ENCODE measurements at regions not wholly inside any gene's neighbourhood (a gene's known extent, or its start where the extent isn't known, plus 50 kb on each side); places are given as distances from the start of the nearest gene placed in this dataset.
A peak's percentile ranks its signal among the peaks of the same experiment; 100 is the strongest.
"Not testable (repeated sequence)": the region's sequence is repeated elsewhere in the genome, so short reads cannot be mapped to it uniquely, and the experiment has no call there.

DNA sequence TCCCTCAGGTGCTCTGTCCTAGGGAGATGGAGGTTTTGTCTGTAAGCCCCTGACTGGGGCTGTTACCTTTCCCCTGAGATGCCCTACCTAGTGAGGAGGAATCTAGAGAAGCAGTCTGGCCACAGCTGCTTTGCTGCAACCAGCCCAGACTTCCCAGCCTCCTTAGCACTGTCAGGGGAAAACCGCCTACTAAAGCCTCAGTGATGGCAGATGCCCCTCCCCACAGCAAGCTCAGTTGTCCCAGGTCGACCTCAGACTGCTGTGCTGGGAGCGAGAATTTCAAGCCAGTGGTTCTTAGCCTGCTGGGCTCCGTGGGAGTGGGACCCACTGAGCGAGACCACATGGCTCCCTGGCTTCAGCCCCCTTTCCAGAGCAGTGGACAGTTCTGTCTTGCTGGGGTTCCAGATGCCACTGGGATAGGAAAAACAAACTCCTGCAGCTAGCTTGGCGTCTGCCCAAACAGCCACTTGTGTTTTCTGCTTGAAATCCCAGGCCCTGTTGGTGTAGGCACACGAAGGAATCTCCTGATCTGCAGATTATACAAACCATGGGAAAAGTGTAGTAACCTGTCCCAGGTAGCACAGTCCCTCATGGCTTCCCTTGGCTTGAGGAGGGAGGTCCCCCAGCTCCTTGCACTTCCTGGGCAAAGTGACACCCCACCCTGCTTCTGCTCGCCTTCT lies 146.4 kb upstream of the PROKR2 start:
- in situ Hi-C loops (cut with HindIII; ENCODE audit: low sequenced_read_pairs) = no loop called here
- DNase-seq (ENCODE audit: low spot score) = no peak

DNA sequence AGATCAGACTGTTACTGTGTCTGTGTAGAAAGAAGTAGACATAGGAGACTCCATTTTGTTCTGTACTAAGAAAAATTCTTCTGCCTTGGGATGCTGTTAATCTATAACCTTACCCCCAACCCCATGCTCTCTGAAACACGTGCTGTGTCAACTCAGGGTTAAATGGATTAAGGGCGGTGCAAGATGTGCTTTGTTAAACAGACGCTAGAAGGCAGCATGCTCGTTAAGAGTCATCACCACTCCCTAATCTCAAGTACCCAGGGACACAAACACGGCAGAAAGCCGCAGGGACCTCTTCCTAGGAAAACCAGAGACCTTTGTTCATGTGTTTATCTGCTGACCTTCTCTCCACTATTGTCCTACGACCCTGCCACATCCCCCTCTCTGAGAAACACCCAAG lies 137.0 kb upstream of the PROKR2 start:
- in situ Hi-C loops (cut with HindIII; ENCODE audit: low sequenced_read_pairs); DNase-seq (ENCODE audit: low spot score): not testable (repeated sequence)

DNA sequence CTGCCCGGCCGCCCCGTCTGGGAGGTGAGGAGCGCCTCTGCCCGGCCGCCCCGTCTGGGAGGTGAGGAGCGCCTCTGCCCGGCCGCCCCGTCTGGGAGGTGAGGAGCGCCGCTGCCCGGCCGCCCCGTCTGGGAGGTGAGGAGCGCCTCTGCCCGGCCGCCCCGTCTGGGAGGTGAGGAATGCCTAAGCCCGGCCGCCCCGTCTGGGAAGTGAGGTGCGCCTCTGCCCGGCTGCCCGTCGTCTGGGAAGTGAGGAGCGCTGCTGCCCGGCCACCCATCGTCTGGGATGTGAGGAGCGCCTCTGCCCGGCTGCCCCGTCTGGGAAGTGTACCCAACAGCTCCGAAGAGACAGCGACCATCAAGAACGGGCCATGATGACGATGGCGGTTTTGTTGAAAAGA lies 136.6 kb upstream of the PROKR2 start:
- in situ Hi-C loops (cut with HindIII; ENCODE audit: low sequenced_read_pairs); DNase-seq (ENCODE audit: low spot score): not testable (repeated sequence)

DNA sequence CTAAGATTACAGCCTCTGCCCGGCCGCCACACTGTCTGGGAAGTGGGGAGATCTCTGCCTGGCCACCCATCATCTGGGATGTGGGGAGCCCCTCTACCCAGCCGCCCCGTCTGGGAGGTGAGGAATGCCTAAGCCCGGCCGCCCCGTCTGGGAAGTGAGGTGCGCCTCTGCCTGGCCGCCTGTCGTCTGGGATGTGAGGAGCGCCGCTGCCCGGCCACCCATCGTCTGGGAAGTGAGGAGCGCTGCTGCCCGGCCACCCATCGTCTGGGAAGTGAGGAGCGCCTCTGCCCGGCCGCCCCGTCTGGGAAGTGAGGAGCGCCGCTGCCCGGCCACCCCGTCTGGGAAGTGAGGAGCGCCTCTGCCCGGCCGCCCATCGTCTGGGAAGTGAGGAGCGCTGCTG lies 135.9 kb upstream of the PROKR2 start:
- DNase-seq (ENCODE audit: low spot score); in situ Hi-C loops (cut with HindIII; ENCODE audit: low sequenced_read_pairs): not testable (repeated sequence)

DNA sequence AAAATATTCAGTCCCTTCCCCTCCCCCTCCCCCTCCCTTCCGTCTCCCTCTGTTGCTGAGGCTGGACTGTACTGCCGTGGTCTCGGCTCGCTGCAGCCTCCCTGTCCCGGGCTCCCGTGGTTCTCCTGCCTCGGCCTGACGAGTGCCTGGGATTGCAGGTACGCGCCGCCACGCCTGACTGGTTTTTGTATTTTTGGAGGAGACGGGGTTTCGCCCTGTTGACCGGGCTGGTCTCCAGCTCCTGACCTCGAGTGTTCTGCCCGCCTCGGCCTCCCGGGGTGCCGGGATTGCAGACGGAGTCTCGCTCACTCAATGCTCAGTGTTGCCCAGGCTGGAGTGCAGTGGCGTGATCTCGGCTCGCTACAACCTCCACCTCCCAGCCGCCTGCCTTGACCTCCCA lies 135.5 kb upstream of the PROKR2 start:
- in situ Hi-C loops (cut with HindIII; ENCODE audit: low sequenced_read_pairs) = not testable (repeated sequence)

DNA sequence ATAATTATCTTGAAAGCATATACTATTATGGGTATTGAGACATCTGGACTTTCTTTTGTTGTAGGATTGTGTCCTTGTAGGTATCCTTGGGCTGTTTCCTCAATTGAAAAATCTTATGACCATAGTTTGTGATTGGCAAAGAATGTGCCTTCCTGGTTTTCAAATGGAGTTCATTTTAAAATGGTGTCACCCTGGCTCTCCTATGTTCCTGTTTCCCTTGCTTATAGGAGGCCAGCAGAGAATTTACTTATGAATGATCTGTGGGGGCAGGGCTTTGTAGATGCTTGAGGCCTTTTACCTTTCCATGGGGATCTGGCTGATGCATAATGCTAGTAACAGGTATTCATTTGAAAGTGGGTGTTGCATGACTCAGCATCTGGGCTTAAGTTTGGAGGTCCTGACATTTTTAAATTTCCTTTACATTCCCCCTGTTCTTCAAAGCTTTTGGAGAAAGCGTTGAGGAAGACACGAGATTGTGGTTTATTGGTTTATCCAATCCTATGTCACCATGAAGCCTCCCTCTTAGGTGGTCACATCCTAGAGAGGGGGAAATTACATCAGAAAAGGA lies 135.0 kb upstream of the PROKR2 start:
- DNase-seq (ENCODE audit: low spot score) = no peak
- in situ Hi-C loops (cut with HindIII; ENCODE audit: low sequenced_read_pairs) = no loop called here

More for the DNA sequence above, 135.5 kb upstream of the PROKR2 start:
- DNase-seq (ENCODE audit: low spot score) = not testable (repeated sequence)

DNA sequence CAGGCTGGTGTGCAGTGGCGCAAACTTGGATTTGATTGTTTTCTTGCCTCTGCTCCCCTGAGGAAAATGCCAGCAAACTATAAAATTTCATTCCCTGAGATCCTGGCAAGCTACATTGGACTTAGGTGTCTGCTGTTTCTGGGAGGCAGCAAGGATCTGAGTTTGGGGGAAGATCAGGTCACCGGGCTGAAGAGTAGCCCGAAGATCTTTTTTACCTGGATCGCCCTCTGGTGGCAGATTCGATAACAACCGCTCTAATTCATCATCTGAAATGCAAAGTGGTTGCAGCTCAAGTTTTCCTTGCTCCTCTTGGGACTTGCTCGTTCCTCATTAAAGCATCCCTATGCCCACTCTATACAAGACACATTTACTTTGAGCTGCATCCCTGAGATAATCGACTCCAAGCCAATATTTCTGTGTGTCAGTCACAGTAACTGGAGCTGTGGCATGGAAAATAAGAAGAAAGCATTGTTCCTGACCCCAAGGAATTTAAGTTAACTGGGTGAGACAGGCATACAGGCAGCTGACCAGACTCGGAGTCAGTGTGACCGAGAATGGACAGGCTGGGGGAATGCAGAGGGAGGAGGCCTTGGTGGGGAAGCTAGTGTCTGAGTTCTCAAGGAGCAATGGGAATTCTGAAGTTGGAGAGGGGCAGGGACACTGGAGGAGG lies 131.8 kb upstream of the PROKR2 start:
- DNase-seq (ENCODE audit: low spot score) = peak; percentile 55
- in situ Hi-C loops (cut with HindIII; ENCODE audit: low sequenced_read_pairs) = no loop called here

DNA sequence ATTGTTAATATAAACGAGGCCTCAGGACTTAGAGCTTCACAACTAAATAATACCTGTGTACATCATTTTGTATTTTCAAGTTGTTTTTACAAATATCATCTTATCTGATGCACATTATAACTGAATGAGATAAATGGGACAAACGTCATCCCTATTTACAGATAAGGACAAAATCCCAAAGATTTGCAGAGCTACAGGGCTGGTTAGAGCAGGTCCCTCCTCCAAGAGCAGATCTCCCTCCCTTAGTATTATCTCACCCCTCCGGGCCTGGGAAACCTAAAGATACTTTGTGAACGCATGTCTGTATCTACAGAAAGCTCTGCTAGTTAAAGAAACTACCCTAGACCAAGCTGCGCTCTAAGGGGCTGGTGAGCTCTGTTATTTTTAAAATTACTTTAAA lies 130.4 kb upstream of the PROKR2 start:
- in situ Hi-C loops (cut with HindIII; ENCODE audit: low sequenced_read_pairs) = no loop called here
- DNase-seq (ENCODE audit: low spot score) = no peak

DNA sequence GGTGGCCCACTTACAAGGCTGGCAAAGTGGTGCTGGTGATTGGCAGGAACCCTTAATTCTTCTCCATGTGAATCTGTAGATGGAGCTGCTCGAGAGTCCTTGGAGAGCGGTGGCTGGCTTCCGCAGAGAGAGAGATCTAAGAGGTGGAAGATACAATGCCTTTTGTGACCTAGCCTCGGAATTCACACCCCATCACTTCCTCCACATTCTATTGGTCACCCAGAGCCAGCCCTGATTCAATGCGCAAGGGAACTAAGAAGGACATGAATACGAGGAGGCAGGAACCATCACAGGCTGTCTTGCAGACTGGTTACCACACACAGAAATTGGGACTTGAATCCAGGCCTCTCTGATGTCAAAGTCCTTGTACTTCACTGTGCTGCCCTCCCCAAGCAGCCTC lies 128.9 kb upstream of the PROKR2 start:
- in situ Hi-C loops (cut with HindIII; ENCODE audit: low sequenced_read_pairs) = no loop called here
- DNase-seq (ENCODE audit: low spot score) = no peak

DNA sequence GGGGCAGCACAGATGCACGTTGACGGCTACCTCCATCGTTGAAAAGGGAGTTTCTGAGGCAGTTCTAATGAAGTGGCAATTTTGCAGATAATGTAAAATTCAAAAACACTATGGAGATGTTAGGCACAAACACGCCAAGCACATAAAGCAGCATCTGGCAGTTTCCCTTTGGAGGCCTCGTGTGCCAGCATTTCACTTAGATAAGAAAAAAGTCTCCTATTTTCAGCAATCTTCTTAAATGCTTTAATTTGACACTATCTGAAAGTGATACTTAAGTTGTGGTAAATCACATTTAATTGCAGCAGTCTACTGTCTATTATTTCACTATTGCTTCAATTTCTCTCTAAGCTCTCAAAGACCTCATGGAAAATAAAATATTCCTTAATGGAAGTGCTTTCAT lies 125.3 kb upstream of the PROKR2 start:
- in situ Hi-C loops (cut with HindIII; ENCODE audit: low sequenced_read_pairs) = no loop called here
- DNase-seq (ENCODE audit: low spot score) = no peak

DNA sequence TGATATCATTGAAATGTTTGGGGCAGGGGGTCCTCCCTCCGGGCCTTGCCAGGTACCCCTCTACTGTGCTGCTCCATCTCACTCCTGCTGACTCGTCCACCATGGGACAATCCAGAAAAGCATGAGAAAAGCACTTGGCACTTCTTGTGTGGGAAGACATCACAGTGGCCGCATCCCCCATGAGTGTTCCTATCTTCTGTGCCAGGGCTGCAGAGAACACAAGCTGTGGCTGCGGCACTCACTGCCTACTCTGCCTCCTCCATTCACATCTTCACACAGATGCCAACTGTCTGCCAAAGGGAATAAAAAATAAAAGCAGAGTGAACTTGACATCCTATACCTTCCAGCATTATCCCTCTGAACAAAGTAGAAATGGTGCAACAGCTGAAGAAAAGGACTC lies 117.4 kb upstream of the PROKR2 start:
- in situ Hi-C loops (cut with HindIII; ENCODE audit: low sequenced_read_pairs) = no loop called here
- DNase-seq (ENCODE audit: low spot score) = no peak

DNA sequence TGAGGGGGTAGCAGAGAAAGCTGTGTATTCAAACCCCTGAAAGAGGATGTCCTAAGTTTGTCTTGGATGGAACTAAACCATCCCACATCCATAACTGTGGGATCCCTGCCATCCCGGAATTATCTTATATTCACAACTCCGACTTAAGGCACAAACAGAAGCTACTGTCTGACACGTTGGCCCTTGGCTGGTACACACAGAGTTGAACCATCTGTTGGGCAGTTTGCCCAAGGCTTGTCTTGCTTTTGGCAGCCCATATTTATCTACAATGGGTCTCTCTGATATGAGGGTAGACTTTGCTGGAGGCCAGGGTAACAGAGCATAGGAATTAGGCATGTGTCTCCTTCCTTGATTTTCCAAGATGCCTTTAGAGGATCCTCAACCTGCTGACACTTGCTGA lies 116.6 kb upstream of the PROKR2 start:
- DNase-seq (ENCODE audit: low spot score) = peak; percentile 24
- in situ Hi-C loops (cut with HindIII; ENCODE audit: low sequenced_read_pairs) = no loop called here

DNA sequence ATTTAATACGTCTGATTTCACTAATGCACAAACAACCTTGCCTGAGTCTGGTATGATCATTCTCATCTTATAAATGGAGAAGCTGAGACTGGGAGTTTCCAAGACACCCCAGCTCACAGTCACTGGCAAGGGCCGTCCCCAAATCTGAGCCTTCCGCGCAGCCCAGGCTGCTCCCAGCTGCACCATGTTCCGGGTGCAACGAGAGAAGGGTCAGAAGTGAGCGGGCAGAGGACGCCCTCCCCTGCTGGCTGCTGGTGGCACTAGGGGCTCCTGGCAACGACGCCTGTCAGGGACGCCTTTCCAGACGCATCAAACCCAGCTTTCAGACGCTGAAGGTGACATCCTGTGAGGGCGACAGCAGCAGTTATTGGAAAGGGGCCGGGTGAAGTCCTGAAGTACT lies 115.3 kb upstream of the PROKR2 start:
- in situ Hi-C loops (cut with HindIII; ENCODE audit: low sequenced_read_pairs) = no loop called here
- no peak for DNase-seq (ENCODE audit: low spot score)

DNA sequence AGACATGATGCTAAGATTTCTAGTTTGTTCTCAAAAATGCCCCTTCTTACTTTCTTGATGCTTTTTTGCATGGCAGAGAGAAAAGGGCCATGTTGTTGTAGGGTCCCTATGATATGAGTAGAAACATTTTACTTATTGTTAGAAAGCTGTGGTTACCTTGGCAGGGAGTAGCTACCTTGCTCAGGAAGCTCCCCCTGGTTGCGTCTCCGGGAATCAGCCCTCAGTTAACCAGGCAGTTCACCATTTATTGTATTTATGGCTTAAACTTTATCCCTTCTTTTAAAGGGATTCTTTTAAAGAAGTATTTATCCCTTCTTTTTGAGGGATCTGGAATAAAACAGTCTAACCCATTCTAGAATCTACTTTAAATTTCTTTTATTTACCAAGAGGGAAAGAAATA lies 113.9 kb upstream of the PROKR2 start:
- DNase-seq (ENCODE audit: low spot score) = no peak
- in situ Hi-C loops (cut with HindIII; ENCODE audit: low sequenced_read_pairs) = no loop called here

DNA sequence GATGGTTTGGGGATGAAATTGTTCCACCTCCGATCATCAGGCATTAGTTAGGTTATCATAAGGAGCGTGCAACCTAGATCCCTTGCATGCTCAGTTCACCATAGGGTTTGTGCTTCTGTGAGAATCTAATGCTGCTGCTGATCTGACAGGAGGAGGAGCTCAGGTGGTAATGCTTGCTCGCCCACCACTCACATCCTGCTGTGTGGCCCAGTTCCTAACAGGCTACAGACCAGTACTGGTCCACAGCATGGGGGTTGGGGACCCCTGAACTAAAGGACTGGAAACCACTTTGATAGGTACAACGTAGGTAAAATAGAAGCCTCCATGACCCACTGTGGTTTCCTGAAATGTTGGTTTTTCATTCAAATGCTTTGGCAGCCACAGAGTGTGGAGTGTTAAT lies 109.3 kb upstream of the PROKR2 start:
- in situ Hi-C loops (cut with HindIII; ENCODE audit: low sequenced_read_pairs) = no loop called here
- no peak for DNase-seq (ENCODE audit: low spot score)

DNA sequence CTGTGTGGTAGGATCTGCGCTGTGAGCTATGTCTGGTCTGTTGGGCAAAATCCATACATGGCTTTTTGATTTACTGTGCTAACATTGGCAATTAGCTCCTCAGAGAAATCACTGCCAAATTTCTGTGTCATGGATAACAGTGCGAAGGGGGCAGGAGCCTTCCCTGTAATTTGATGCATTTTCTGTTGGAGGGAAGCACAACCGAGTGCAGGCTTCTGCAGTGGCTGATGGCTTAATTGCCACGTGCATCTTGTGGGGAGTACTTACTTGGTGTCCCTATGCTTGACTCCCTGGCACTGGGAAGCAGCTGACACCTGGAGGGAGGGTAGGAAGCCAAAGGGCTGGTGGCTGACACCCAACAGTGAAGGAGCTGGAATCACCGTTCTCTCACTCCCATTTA lies 99.3 kb upstream of the PROKR2 start:
- in situ Hi-C loops (cut with HindIII; ENCODE audit: low sequenced_read_pairs) = no loop called here
- no peak for DNase-seq (ENCODE audit: low spot score)

DNA sequence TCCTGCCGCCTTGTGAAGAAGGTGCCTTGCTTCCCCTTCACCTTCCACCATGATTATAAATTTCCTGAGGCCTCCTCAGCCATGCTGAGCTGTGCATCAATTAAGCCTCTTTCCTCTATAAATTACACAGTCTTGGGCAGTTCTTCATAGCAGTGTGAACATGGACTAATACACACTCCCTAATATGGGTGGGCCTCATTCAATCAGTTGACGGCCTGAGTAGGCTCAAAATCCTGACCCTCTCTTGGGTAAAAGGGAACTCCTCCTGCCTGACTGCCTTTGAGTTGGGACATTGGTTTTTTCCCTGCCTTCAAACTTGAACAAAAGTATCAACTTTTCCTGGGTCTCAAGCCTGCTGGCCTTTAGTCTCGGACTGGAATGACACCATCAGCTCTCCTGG lies 96.6 kb upstream of the PROKR2 start:
- no peak for DNase-seq (ENCODE audit: low spot score)
- in situ Hi-C loops (cut with HindIII; ENCODE audit: low sequenced_read_pairs) = no loop called here

DNA sequence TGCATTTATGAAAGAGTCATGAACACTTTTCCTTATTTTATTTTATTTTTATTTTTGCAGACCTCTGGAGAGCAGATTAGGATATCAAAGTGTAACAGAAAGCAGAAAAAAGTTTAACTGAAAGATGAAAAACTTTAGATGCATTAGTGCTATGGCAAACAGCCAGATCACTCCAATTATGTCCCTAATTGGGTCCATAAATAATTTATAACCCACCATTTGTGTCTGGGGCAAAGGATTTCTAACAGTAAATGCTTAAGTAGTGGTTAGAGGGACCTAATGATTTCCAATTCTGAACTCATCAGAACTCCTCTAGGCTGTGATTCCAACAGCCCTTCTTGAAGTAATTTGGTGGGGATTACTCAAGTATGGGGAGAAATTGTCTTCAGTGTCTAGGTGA lies 93.7 kb upstream of the PROKR2 start:
- in situ Hi-C loops (cut with HindIII; ENCODE audit: low sequenced_read_pairs) = no loop called here
- no peak for DNase-seq (ENCODE audit: low spot score)

DNA sequence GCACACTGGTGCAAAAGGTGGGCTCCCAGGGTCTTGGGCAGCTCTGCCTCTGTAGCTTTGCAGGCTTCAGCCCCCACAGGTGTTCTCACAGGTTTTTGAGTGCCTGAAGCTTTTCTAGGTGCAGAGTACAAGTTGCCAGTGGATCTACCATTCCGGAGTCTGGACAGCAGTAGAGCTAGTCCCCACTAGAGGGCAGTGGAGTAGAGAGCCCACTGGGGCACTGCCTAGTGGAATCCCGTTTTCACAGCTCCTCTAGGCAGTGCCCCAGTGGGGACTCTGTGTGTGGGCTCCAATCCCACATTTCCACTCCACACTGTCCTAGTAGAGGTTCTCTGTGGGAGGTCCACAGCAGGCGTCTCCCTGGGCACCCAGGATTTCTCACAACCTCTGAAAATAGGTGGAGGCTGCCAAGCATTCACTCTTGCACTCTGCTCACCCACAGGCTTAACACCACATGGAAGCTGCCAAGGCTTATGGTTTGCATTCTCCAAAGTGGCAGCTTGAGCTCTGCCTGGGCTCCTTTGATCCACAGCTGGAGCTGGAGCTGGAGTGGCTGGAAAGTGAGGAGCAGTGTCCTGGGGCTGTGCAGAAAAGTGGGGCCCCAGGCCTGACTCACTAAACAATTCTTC lies 86.3 kb upstream of the PROKR2 start:
- DNase-seq (ENCODE audit: low spot score) = no peak
- in situ Hi-C loops (cut with HindIII; ENCODE audit: low sequenced_read_pairs) = no loop called here

DNA sequence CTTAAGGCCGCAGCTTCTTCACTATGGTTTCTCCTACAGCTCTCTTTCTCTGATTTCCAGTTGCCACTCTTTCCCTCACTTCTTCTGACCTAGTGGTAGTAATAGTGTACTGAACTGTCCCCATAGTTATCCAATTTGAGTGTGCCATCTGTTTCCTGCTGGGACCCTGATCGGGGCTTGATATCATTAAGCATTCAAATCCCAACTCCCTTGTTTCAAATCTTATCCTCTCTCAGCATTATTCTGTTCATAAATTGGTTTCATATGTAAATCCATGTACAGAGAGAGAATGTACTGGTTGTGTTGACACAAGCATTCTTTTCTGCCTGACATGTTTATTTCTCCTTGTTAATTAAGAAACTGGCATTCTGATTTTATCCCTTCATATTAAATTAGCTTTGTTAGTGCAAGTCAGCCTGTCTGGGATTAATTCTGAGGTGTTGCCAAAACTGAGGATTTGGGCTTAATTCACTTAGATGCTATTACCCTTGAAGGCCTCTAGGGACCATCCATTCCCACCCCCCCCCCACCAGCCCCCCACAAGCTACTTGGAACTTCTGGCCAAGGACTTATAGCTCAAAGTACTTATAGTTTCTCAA lies 84.6 kb upstream of the PROKR2 start:
- in situ Hi-C loops (cut with HindIII; ENCODE audit: low sequenced_read_pairs) = no loop called here
- DNase-seq (ENCODE audit: low spot score) = no peak
